Panc1 (cell line): ENCODE measurements at regions not wholly inside any gene's neighbourhood (a gene's known extent, or its start where the extent isn't known, plus 50 kb on each side); places are given as distances from the start of the nearest gene placed in this dataset.

Source experiments
- ATAC-seq: fragments of 200-7000 bp; cut with Tn5 transposase; 2 replicates; pipeline ENCODE4 v1.9.1; 2020; ENCODE audit warnings: mild to moderate bottlenecking, moderate library complexity
- BruUV-seq: library from RNA; stranded (reverse); fragments of 400-500 nt; replicated peaks from 2 replicates; lab custom pipeline; 2021; lab: Mats Ljungman, UMichigan
- CTCF ChIA-PET: fragments of 300-600 bp; sonication (Branson Sonifier 250); formaldehyde crosslinking; loops from one replicate; lab custom pipeline; 2022; ENCODE audit warnings: antibody characterized with exemption; lab: Charles Lee
- POLR2A ChIA-PET: fragments of 300-600 bp; sonication (Branson Sonifier 250); formaldehyde crosslinking; loops from one replicate; lab custom pipeline; 2022; ENCODE audit warnings: antibody characterized with exemption; lab: Charles Lee
- DNase-seq: peaks from one replicate; pipeline ENCODE4 v3.0.0-alpha.2; 2010; ENCODE audit warnings: low read depth, low spot score
- H3K27ac ChIP-seq: 2 replicates; pipeline ENCODE4 v1.5.1; 2011; ENCODE audit warnings: mild to moderate bottlenecking, low read length, inconsistent platforms
- H3K27me3 ChIP-seq: fragments of 200-500 bp; sonication (Bioruptor generic); 2 replicates; pipeline ENCODE4 v1.6.0; 2014; ENCODE audit warnings: low read length, inconsistent platforms; ENCODE audit not compliant: control insufficient read depth, insufficient read depth
- H3K36me3 ChIP-seq: fragments of 200-500 bp; sonication (Bioruptor generic); 2 replicates; pipeline ENCODE4 v1.5.1; 2014; ENCODE audit warnings: inconsistent platforms, mild to moderate bottlenecking, low read length, moderate library complexity; ENCODE audit not compliant: control insufficient read depth, insufficient read depth
- H3K4me1 ChIP-seq: 2 replicates; pipeline ENCODE4 v1.5.1; 2011; ENCODE audit warnings: inconsistent platforms, mild to moderate bottlenecking, low read length, moderate library complexity; ENCODE audit not compliant: control insufficient read depth, insufficient read depth
- H3K4me3 ChIP-seq, 2 experiments: 2 replicates each; pipeline ENCODE4 v1.5.1; 2011 to 2012; ENCODE audit warnings: low read depth in 2 of 2, low read length in 2 of 2, mild to moderate bottlenecking in 2 of 2, inconsistent platforms in 1 of 2, moderate library complexity in 1 of 2
- H3K9me3 ChIP-seq: fragments of 200-500 bp; sonication (Bioruptor generic); 2 replicates; pipeline ENCODE4 v1.5.1; 2014; ENCODE audit warnings: low read depth, mild to moderate bottlenecking, inconsistent platforms, low read length, moderate library complexity; ENCODE audit not compliant: control insufficient read depth, insufficient read depth
- POLR2AphosphoS5 ChIP-seq: IDR thresholded peaks from 2 replicates; pipeline ENCODE4 v1.6.1; 2012; ENCODE audit warnings: mild to moderate bottlenecking, low read depth, low read length, moderate library complexity
- SIN3A ChIP-seq: IDR thresholded peaks from 2 replicates; pipeline ENCODE4 v1.6.1; 2012; ENCODE audit warnings: low read depth, mild to moderate bottlenecking, low read length, moderate library complexity, borderline replicate concordance; ENCODE audit not compliant: insufficient read depth
- TCF7L2 ChIP-seq: IDR thresholded peaks from 2 replicates; pipeline ENCODE4 v1.6.1; 2011; ENCODE audit warnings: mild to moderate bottlenecking, low read depth, low read length, inconsistent platforms
- in situ Hi-C: cut with HindIII; loops from 2 replicates; pipeline ENCODE4 v1.10.0; 2016; ENCODE audit warnings: low sequenced_read_pairs, low pct_unique_long_range_greater_than_20kb
- intact Hi-C: fragments of 100-400 bp; cut with micrococcal nuclease; formaldehyde crosslinking; loops from one replicate; pipeline ENCODE4 v1.10.0; 2022; ENCODE audit not compliant: unreplicated experiment
- TF ChIP-seq, protein P1 (sequence below), 2 experiments: IDR thresholded peaks; 2 replicates each; pipeline ENCODE4 v1.6.1; 2011 to 2012; ENCODE audit warnings: low read depth in 2 of 2, control low read depth in 1 of 2, low read length in 1 of 2, mild to moderate bottlenecking in 1 of 2, moderate library complexity in 1 of 2; ENCODE audit not compliant: insufficient read depth in 1 of 2
- TF ChIP-seq, protein P2 (sequence below): fragments of 450-650 bp; IDR thresholded peaks from 2 replicates; pipeline ENCODE4 v1.5.1; 2017; ENCODE audit warnings: mild to moderate bottlenecking

DNA sequence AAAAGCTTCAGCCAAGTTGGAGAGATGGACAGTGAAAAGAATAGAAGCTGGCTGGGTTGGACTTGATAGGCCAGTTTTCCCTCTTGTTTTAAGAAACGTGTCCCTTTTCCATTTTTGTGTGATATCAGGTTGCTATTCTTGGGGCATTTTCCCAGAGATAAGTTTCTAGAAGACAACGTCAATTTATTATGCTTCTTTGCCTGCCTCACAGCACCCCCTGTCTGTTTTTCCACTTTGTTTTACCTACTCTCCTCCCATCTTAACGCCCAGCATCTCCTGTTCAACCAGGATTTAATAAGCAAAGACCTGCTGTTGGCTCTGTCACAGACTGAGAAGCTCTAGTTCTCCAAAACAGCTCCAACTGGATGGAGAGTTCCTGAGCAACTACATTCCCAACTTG, 317.8 kb upstream of the ZNF521 start:
- POLR2A ChIA-PET = no interaction called here
- intact Hi-C loops = no loop called here

DNA sequence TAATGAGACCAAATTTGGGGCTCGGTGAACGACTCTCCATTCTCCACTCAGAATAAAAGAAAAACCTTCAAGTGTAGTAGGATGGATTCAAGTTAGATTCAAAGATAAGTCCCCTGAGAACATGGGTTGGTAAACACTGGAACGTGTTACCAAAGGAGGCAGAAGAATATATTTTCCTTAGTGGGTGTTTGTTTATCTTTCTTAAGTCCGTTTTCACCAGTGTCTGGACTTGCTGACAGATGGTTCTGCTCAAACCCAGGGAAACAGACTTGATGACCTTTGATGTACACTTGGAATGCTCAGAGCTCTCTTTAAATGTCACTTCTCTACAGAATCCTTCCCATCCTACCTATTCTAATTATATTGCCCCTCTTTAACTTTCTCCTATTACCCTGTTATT, 310.3 kb upstream of the ZNF521 start:
- no peaks in the 10 kb centered on the region for H3K36me3 ChIP-seq
- in situ Hi-C loops (no loop called here), intact Hi-C loops (no loop called here)
- POLR2A ChIA-PET = no interaction called here
- CTCF ChIA-PET = no interaction called here
- DNase-seq = no peak
- H3K9me3 ChIP-seq = no peaks in the 10 kb centered on the region
- BruUV-seq = no TSS peak
- no peak for ATAC-seq
- no peak overlapping the region for H3K4me3 ChIP-seq
- no peak for TF ChIP-seq SIN3A
- TF ChIP-seq, protein P1, sequence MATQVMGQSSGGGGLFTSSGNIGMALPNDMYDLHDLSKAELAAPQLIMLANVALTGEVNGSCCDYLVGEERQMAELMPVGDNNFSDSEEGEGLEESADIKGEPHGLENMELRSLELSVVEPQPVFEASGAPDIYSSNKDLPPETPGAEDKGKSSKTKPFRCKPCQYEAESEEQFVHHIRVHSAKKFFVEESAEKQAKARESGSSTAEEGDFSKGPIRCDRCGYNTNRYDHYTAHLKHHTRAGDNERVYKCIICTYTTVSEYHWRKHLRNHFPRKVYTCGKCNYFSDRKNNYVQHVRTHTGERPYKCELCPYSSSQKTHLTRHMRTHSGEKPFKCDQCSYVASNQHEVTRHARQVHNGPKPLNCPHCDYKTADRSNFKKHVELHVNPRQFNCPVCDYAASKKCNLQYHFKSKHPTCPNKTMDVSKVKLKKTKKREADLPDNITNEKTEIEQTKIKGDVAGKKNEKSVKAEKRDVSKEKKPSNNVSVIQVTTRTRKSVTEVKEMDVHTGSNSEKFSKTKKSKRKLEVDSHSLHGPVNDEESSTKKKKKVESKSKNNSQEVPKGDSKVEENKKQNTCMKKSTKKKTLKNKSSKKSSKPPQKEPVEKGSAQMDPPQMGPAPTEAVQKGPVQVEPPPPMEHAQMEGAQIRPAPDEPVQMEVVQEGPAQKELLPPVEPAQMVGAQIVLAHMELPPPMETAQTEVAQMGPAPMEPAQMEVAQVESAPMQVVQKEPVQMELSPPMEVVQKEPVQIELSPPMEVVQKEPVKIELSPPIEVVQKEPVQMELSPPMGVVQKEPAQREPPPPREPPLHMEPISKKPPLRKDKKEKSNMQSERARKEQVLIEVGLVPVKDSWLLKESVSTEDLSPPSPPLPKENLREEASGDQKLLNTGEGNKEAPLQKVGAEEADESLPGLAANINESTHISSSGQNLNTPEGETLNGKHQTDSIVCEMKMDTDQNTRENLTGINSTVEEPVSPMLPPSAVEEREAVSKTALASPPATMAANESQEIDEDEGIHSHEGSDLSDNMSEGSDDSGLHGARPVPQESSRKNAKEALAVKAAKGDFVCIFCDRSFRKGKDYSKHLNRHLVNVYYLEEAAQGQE (IDR thresholded peaks at IDR 0.05; ENCODE audit: insufficient read depth in 1 of 2, low read depth in 2 of 2, low read length in 1 of 2) = no peak
- no peak for TF ChIP-seq TCF7L2
- TF ChIP-seq, protein P2, sequence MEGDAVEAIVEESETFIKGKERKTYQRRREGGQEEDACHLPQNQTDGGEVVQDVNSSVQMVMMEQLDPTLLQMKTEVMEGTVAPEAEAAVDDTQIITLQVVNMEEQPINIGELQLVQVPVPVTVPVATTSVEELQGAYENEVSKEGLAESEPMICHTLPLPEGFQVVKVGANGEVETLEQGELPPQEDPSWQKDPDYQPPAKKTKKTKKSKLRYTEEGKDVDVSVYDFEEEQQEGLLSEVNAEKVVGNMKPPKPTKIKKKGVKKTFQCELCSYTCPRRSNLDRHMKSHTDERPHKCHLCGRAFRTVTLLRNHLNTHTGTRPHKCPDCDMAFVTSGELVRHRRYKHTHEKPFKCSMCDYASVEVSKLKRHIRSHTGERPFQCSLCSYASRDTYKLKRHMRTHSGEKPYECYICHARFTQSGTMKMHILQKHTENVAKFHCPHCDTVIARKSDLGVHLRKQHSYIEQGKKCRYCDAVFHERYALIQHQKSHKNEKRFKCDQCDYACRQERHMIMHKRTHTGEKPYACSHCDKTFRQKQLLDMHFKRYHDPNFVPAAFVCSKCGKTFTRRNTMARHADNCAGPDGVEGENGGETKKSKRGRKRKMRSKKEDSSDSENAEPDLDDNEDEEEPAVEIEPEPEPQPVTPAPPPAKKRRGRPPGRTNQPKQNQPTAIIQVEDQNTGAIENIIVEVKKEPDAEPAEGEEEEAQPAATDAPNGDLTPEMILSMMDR = no peak
- no peak for TF ChIP-seq POLR2AphosphoS5
- H3K27ac ChIP-seq = no peak overlapping the region
- no peaks in the 10 kb centered on the region for H3K27me3 ChIP-seq
- H3K4me1 ChIP-seq = no peaks in the 10 kb centered on the region

More for the DNA sequence above, 317.8 kb upstream of the ZNF521 start:
- H3K9me3 ChIP-seq = no peaks in the 10 kb centered on the region
- BruUV-seq = no TSS peak
- ATAC-seq = no peak
- H3K36me3 ChIP-seq = no peaks in the 10 kb centered on the region
- no peak for TF ChIP-seq POLR2AphosphoS5
- TF ChIP-seq, protein P2 = no peak
- TF ChIP-seq TCF7L2 = no peak
- no peak for TF ChIP-seq SIN3A
- TF ChIP-seq, protein P1 (IDR thresholded peaks at IDR 0.05; ENCODE audit: insufficient read depth in 1 of 2, low read depth in 2 of 2, low read length in 1 of 2) = no peak
- no peaks in the 10 kb centered on the region for H3K27me3 ChIP-seq
- no peaks in the 10 kb centered on the region for H3K4me1 ChIP-seq
- in situ Hi-C loops = no loop called here
- CTCF ChIA-PET = no interaction called here
- no peak overlapping the region for H3K27ac ChIP-seq
- no peak overlapping the region for H3K4me3 ChIP-seq
- DNase-seq = no peak
